Middle frontal gyrus (tissue), 1 donor: ENCODE measurements at regions not wholly inside any gene's neighbourhood (a gene's known extent, or its start where the extent isn't known, plus 50 kb on each side); places are given as distances from the start of the nearest gene placed in this dataset.
"Not testable (repeated sequence)": the region's sequence is repeated elsewhere in the genome, so short reads cannot be mapped to it uniquely, and the experiment has no call there.

Source experiments
- DNase-seq: peaks from one replicate; pipeline ENCODE4 v3.0.0-alpha.2; 2015; ENCODE audit warnings: low spot score; ENCODE audit errors: extremely low spot score

DNA sequence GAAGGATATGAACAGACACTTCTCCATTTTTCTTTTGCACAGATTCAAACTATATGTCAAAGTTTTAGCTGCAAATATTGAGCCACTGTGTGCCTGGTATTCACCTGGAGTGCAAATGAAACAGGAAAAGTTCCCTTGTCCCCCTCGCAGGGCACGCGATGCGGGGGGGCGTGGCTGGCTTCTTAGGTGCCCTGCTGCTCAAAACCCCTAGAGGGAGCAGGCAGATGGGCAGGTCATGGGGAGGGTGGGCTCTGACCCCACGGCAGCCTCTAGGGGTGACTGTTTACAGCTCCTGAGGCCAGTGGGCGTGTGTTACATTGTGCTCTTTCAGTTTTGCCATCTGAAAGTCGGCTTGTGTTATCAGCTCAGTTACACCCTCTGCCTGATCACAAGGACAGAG, 931.2 kb upstream of the B3GALT2 start:
- no peak for DNase-seq

DNA sequence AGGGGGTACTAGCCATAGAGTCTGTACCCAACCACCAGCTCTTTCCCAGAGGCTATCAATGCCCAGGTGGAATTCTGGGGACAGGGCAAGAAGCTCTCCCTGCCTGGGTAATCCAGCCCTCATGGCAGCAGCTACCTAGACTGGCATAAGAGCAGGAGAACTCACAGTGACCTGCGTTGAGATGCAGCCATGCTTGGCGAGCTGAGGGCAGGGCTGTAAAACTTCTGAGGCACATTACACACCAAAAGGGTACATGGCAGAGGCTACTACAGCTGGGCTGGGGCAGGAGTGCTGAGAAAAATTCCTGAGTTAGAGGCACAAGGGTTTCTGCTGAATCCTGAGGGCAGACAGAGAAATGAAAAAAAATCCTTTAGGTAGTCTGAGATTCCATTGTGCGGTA, 927.9 kb upstream of the B3GALT2 start:
- DNase-seq, result no peak

DNA sequence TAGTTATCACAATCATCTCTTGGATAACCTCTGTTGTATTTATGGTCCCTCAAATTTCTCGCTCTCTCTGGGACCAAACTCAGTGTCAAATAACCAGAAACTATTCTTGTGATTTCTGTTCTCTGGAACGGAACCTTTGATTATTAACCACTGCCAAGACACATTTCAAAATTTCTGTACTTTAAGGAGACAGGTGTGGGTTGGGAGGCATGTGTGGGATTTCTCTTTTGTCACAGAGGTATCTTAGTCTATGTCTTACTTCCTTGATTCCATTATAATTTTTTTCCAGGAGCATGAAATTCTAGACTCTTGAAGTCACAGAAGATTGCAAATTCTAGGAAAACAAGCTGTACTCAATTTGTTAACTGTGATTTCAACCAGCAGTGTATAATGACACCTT, 919.0 kb upstream of the B3GALT2 start:
- DNase-seq, result no peak

DNA sequence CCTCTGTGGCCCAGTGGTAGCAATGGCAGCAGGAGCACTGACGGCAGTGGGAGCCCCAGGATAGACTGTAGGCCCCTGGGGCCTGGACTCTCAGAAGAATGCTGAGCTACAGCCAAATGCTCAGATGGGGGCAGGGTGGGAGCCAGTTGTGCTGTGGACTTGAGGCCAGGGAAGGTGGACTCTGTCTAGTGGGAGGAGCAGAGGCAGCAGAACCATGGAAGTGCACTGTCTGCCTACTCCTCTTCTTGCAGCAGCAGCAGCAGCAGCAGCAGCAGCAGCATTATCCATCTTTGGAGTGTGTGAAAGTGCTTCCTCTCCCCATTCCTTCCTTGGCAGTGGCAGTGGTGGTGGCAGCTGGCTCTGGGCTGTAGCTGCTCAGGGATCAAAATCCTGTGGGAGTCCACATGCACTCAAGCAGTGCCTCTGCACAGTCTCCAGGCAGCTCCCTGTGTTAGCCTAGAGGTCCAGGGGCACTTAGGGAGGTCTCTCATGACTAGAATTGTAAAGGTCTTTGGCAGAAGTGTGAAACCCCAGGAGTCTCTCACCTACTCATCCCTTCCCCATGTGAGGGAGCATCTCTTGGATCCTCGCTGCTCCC, 917.9 kb upstream of the B3GALT2 start:
- no peak for DNase-seq

DNA sequence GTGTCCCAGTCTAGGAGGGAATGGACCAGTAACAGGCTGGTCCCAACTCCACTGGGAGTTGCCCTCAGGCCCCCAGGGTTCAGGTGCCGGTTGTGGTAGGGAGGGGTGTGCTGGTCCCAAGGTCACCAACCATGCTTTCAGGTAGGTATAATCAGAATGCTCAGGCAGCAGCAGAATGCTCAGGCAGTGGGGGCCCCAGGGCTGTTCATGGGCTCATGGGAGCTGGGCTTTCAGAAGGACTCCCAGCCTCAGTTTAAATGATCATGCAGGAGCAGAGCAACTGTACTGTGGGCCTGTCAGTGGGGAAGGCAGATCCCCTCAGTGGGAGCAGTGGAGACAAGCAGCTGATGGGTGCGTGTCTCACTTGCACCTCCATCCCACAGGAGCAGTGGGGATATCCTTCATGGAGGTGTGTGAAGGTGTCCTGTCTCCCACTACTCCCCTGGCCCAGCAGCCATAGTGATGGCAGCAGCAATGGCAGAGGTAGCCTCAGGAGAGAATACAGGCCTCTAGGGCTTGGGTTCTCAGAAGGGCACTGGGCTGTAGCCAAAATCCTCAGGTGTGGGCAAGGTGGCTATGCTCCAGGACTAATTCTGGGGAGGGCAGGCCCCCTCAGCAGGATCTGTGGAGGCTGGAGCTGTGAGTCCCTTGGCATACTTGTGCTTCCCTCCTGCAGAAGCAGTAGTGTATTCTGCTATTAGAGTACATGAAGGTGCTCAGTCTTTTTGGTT, 917.3 kb upstream of the B3GALT2 start:
- DNase-seq, result no peak

DNA sequence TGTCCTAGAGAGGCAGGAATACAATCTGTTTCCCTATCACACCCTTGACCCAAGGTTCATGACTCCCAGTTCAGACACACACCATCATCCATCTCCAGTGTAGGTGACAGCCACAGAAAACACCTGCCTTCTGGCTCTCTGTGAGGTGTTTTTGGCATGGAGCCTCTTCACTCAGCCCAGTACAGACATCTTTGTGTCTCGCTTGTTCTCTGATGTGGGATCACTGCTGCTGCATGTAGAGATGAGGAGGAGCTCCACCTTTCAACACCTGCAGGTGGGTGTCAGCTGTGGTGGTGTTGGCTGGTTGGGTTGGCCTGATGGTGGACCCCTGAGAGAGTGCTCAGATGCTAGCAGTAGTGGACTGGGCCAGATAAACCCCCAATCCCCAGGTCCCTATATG, 916.7 kb upstream of the B3GALT2 start:
- DNase-seq, result no peak

DNA sequence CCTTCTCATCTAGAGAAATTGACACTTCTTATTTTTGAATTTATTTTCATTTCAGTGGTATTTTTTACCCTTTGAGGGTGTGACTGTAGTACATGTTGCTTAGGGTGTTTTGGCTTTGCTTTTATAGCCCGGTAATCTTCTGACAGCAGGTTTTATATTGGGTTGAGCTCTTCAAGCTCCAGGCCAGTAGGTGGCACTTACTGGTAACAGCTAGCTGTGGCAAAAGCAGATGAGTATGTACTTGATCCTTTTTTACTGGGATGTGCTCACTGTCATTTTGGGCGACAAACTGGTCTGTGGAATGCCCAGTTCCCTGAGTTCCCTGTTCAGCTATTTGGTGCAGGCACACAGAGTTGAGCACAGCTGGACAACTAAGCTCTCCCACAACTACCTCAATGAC, 916.2 kb upstream of the B3GALT2 start:
- no peak for DNase-seq

DNA sequence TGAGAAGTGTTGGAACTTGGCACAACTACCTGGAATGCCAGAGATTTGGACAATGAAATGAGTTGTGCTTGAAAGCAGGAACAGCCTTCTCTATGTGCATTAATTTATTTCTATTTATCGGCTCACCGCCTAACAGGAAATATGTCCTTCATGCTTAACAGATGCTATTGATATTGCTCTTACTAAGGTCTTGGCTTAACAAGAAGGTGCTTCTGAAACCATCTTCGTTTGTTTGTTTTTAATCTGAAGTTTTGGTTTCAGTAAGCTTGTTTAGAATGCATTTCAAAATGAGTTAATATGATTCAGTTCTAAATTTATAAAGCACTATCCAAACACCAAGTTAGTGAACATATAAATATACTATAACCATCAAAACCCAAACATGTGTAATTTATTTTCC, 898.3 kb upstream of the B3GALT2 start:
- DNase-seq, result no peak

- DNase-seq, result no peak
Observed at GRCh38 chr1:194081444-194081843, 895.0 kb upstream of the B3GALT2 start.

DNA sequence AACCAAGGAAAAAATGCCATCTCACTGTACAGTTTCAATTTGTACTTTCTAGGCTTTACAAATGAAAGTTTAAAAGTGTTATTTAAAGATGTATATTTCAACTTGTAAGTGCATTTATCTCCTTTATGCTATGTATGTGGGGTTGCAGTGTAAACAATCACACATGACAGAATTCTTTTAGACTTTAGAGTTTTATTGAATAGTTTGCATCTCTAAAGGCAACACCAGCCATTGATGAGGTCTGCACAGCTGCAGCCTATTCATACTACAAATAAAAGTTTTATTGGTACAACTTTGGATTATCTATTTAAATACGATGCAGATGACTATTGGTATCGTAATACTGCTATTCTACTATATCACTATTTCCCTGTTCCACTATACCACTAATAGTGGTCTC, 894.4 kb upstream of the B3GALT2 start:
- DNase-seq, result no peak

GRCh38 chr1:194078765-194079164, 892.4 kb upstream of the B3GALT2 start:
- no peak for DNase-seq

- no peak for DNase-seq
Observed at GRCh38 chr1:194076646-194077045, 890.2 kb upstream of the B3GALT2 start.

DNA sequence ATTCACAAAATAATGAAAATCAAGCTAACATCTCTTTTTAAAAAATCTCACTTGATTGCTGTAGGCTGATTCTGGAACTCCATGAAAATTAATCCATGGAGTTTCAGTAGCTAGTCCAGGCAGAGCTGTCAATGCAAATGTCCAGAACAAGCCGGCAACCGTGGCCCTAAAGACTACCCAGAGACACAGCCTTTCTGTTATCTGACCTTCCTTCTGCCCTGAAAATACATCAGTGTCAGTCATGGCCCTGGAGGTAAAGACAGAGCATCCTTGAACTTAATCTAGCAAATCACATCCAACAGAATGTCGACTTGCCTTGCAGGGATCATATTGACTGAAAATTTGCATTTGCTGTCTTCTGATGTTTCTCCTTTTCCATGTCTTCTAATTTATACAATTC, 887.4 kb upstream of the B3GALT2 start:
- no peak for DNase-seq

GRCh38 chr1:194071205-194071604, 884.8 kb upstream of the B3GALT2 start:
- no peak for DNase-seq

DNA sequence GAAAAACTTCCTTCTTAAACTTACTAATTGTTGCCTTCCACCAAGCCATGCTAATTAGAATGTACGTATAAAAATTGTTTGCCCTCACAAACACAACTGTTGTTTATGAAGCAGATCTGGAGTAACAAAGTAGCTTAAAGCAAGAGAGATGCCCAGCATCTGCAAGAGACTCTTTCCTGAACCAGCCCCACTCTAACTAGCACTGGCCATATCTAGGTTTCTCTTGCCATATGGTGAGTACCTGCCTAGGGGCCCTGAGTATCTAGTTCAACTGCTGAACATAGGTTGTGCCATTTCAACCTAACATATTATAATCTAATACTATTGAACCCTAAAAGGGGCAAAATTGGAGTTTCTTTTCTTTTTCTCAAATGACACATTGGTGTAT, 883.4 kb upstream of the B3GALT2 start:
- DNase-seq, result no peak

DNA sequence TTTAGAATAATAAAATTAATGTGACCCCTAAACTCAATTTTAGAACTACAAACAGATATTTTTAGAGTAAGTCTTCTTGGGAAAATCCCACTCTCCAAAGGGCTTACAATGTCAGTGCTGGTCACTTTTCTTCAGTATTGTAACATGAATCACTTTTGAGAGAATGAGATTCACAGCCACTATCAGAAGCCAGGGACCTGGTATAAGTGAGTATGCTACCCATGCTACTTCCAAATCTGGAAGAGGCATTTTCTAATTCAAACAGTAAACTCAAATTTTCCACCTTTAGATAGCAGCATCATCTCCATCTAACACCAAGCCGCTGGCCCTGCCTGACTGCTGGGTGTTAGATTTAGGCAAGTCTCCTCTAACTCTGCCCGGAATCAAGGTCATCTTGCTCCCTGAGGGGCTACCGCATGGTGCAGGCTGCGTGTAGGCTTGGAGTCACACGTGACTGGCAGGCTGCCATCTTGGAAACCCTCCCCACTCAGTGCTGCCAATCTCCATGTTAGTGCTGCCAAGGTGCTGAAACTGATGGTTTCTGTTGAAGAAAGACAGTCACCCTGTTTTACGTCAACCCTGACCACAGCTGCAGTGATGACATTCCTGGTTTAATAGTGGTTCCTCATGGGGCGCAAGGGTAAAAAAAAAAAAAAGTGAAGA, 882.9 kb upstream of the B3GALT2 start:
- DNase-seq, result no peak

DNA sequence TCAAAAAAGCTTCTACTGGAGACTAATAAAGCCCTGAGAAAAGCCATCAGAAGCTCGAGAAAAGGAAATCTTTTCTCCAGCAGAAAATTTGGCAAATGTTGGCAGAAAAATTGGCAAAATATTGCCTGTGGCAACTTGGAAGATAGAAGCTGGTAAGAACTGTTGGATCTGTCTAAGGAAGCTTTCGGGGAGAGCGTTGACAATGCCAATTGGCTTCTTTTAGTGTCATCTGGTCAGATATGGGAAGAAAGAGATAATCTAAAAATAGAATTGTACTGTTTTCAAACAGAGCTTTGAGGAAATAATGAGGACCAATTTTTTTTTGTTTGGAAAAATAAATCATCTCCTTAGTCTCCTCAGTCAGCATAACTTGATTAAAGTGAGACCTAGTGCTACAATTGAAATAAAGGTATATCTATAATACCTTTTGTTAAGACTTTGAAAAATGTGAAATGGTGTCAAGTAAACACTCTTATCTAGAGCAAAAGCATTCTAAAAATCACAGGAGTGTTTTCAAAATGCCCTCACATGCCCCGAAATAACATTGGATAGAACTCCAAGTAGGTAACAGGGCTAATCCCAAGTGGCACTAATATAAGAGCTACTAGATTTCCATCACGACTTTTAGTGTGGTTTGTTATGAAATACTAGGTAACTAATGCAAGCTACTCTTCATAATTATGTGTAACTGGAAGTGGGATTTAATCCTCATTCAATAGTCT, 882.2 kb upstream of the B3GALT2 start:
- DNase-seq, result no peak

- no peak for DNase-seq
Observed at GRCh38 chr1:194067772-194068171, 881.4 kb upstream of the B3GALT2 start.

DNA sequence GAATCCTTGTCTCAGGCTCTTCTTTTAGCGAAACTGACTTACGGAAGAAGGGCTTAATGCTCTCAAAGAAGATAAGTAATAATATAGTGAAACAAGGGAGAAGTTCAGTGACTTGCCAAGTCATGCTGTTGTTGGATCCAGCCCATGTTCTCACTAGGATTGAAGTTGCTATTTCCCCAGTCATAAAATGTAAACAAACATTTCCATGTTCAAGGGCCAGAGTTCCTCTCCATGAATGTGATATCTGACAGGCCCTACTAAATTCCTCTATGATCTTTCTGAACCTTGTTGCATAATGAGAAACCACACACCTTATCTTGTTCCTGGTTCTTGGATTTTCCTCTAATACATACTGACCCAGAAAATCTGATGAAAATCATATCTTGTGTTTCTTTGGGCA, 876.5 kb upstream of the B3GALT2 start:
- no peak for DNase-seq

GRCh38 chr1:194062526-194062925, 876.1 kb upstream of the B3GALT2 start:
- DNase-seq, result no peak

- no peak for DNase-seq
Observed at GRCh38 chr1:194060481-194060880, 874.1 kb upstream of the B3GALT2 start.

DNA sequence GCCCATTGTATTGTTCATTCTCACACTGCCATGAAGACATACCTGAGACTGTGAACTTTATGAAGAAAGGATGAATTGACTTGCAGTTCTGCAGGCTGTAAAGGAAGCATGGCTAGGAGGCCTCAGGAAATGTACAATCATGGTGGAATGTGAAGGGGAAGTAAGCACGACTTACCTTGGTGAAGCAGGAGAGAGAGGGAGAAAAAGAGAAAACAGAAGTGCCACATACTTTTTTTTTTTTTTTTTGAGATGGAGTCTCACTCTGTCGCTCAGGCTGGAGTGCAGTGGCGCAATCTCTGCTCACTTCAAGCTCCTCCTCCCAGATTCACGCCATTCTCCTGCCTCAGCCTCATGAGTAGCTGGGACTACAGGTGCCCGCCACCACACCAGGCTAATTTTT, 871.9 kb upstream of the B3GALT2 start:
- not testable (repeated sequence) for DNase-seq
